ENCODE measurements at regions not wholly inside any gene's neighbourhood (a gene's known extent, or its start where the extent isn't known, plus 50 kb on each side); places are given as distances from the start of the nearest gene placed in this dataset.

DNA sequence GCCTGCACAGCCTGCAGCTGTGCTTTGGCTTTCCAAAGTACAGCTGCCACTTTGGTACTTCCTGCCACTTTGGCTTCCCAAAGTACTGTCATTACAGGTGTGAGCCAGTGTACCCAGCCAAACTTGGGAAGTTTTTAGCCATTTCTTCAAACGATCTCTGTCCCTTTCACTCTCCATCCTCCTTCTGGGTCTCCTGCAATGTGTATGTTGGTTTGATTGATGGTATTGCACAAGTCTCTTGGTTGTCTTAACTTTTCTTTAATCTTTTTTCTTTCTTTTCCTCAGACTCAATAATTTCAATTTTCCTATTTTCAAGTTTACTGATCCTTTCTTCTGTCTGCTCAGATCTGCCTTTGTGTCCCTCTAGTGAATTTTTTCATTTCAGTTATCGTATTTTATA is 99.3 kb upstream of the CFAP20DC start:
- H3K36me3 ChIP-seq: no peaks in the 10 kb centered on the region
- H3K27me3 ChIP-seq: no peaks in the 10 kb centered on the region
- ATAC-seq (no peak), DNase-seq (no peak)
- peaks cover 0 to 21% (median 9%) of the 10 kb centered on the region in 12 donors for H3K9me3 ChIP-seq
- 75 to 86% (median 80%) methylated on average over 2 of the region's 2 CpGs for WGBS, 4 donors
- no peaks in the 10 kb centered on the region for H3K4me1 ChIP-seq
- H3K4me3 ChIP-seq: no peak overlapping the region
- H3K27ac ChIP-seq: no peak overlapping the region
- intact Hi-C loops (cut with DNase I): no loop called here
- no peak for TF ChIP-seq POLR2A (IDR thresholded peaks at IDR 0.05)
- TF ChIP-seq, protein P1, sequence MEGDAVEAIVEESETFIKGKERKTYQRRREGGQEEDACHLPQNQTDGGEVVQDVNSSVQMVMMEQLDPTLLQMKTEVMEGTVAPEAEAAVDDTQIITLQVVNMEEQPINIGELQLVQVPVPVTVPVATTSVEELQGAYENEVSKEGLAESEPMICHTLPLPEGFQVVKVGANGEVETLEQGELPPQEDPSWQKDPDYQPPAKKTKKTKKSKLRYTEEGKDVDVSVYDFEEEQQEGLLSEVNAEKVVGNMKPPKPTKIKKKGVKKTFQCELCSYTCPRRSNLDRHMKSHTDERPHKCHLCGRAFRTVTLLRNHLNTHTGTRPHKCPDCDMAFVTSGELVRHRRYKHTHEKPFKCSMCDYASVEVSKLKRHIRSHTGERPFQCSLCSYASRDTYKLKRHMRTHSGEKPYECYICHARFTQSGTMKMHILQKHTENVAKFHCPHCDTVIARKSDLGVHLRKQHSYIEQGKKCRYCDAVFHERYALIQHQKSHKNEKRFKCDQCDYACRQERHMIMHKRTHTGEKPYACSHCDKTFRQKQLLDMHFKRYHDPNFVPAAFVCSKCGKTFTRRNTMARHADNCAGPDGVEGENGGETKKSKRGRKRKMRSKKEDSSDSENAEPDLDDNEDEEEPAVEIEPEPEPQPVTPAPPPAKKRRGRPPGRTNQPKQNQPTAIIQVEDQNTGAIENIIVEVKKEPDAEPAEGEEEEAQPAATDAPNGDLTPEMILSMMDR (IDR thresholded peaks at IDR 0.05): no peak

DNA sequence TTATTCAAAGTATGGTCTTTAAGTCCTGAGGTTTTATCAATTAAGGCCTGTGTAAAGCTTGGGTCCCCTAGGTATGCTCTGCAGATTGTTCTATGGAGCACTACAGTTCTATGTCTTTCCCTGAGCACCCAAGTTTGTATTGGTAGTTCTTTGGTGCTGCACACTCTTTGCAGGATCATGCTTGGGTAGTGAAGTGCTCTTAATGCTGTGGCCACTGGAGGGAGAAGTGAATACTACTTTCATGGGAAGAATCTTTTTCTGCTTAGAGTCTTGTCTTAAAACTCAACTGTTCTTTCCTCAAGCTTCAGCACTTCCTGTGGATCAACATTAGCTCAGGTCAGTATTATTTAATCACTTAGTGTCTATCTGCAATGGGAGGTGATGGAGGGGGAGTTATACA is 93.6 kb upstream of the CFAP20DC start:
- Histone ChIP-seq H3K27me3 (no peaks in the 10 kb centered on the region), H3K9me3 (peaks cover 0 to 14% (median 6%) of the 10 kb centered on the region in 12 donors), H3K27ac (no peak overlapping the region), H3K4me1 (no peaks in the 10 kb centered on the region), H3K4me3 (no peak overlapping the region), H3K36me3 (no peaks in the 10 kb centered on the region)
- DNase-seq: no peak
- ATAC-seq: no peak
- TF ChIP-seq, protein P1 (IDR thresholded peaks at IDR 0.05): no peak
- TF ChIP-seq POLR2A (IDR thresholded peaks at IDR 0.05): no peak
- intact Hi-C loops (cut with DNase I): no loop called here

DNA sequence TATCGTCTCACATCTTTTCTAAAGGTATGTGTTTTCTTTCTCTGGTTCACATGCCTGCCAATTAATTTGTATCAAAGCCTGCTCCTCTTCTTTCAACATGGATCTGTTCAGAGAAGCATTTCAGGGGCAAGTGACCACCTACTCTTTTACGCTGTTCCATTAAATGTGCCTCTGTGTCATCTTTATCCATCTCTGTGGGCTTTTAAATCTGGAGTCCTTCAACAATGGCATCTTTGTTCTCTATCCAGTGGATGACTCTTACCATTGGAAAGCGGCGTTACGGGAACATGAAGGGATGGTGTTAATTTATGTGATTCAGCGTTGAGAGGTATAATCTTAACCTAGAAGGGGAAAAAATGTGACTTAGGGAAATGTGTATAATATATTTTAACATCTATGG is 92.7 kb upstream of the CFAP20DC start:
- no peak for TF ChIP-seq POLR2A (IDR thresholded peaks at IDR 0.05)
- TF ChIP-seq, protein P1 (IDR thresholded peaks at IDR 0.05): no peak
- ATAC-seq: no peak
- H3K4me1 ChIP-seq: no peaks in the 10 kb centered on the region
- H3K36me3 ChIP-seq: no peaks in the 10 kb centered on the region
- DNase-seq: no peak
- no peak overlapping the region for H3K4me3 ChIP-seq
- intact Hi-C loops (cut with DNase I): no loop called here
- H3K9me3 ChIP-seq: peaks cover 0 to 8% (median 2%) of the 10 kb centered on the region in 12 donors
- H3K27ac ChIP-seq: no peak overlapping the region
- no peaks in the 10 kb centered on the region for H3K27me3 ChIP-seq
- 69 to 76% (median 74%) methylated on average over 6 of the region's 6 CpGs for WGBS, 4 donors

DNA sequence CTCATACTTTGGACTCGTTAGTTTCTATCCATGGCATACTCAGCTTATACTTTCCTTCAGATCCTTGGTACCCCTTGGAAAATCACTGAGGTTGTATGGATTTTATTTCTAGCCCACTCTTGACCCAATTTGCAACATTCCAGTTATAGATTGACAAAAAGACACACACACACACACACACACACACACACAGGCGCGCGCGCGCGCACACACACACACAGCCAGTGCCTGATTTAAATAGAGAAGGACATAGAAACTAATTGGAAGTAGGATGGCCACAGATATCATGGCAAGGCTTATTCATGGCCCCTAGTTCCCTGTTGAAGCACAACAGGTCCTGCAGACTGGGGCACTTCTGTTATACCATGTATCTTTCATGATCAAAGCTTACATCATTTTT is 89.1 kb upstream of the CFAP20DC start:
- no peaks in the 10 kb centered on the region for H3K9me3 ChIP-seq
- intact Hi-C loops (cut with DNase I): no loop called here
- no peaks in the 10 kb centered on the region for H3K36me3 ChIP-seq
- 97 to 99% (median 99%) methylated on average over 7 of the region's 7 CpGs for WGBS, 4 donors
- DNase-seq (no peak), ATAC-seq (no peak)
- no peaks in the 10 kb centered on the region for H3K4me1 ChIP-seq
- no peak overlapping the region for H3K4me3 ChIP-seq
- no peaks in the 10 kb centered on the region for H3K27me3 ChIP-seq
- TF ChIP-seq, protein P1 (IDR thresholded peaks at IDR 0.05): no peak
- no peak for TF ChIP-seq POLR2A (IDR thresholded peaks at IDR 0.05)
- H3K27ac ChIP-seq: no peak overlapping the region

All from heart left ventricle (tissue), 16 donors.